ENCODE measurements at regions not wholly inside any gene's neighbourhood (a gene's known extent, or its start where the extent isn't known, plus 50 kb on each side); places are given as distances from the start of the nearest gene placed in this dataset.

DNA sequence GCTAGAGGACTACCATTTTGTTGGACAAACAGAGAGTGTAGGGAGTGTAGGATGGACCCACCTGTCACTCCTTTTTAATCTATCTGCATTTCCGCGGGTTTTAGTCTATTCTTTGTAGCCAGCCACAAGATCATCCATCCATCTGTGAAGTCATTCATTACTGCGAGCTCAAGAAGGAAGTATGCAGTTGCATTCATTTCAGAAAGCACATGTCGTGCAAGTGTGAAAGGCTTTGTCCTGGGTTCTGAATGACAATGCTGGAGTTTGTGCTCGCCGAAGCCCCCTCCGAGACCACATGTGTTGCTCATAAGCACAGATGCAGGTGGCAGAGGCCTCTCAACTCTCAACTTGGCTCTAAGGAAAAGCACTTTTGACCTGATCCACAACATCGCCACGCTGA, 70.3 kb upstream of the BASP1 start:
- no peaks in the 10 kb centered on the region for H3K36me3 ChIP-seq (replicated peaks in 1 of 2; ENCODE audit: control insufficient read depth in 2 of 2, insufficient read depth in 2 of 2, low read length in 2 of 2)
- no peak overlapping the region for H3K27ac ChIP-seq (replicated peaks; ENCODE audit: low read length)
- no peaks in the 10 kb centered on the region for H3K79me1 ChIP-seq (ENCODE audit: low read depth, low read length)
- no peak overlapping the region for H3K4ac ChIP-seq (ENCODE audit: low read length)
- H2AFZ ChIP-seq (ENCODE audit: low read length): peak overlapping the region; percentile 68
- H2BK15ac ChIP-seq (ENCODE audit: low read length): no peak overlapping the region
- no peak overlapping the region for H4K91ac ChIP-seq (ENCODE audit: low read depth, low read length, poor library complexity)
- no peak overlapping the region for H4K8ac ChIP-seq (ENCODE audit: low read depth, low read length)
- H3K9ac ChIP-seq (ENCODE audit: low read depth, low read length, poor library complexity): no peak overlapping the region
- no CpG with 5 or more reads among the region's 9 CpGs for WGBS, 2 donors (ENCODE audit: extremely low coverage in 2 of 2, insufficient read length in 2 of 2, insufficient replicate concordance in 1 of 2)
- H3K4me1 ChIP-seq (ENCODE audit: control insufficient read depth in 2 of 2, insufficient read depth in 1 of 2, low read depth in 1 of 2, low read length in 2 of 2): peaks cover 11 to 30% of the 10 kb centered on the region in 2 donors
- no peak overlapping the region for H3K23ac ChIP-seq (ENCODE audit: low read depth, low read length, poor library complexity)
- H3K4me3 ChIP-seq (ENCODE audit: low read length in 2 of 2): no peak overlapping the region
- no peak overlapping the region for H2AK5ac ChIP-seq (ENCODE audit: low read depth, low read length)
- no peak overlapping the region for H3K4me2 ChIP-seq (ENCODE audit: insufficient read depth, low read length, poor library complexity, severe bottlenecking)
- H3K9me3 ChIP-seq (replicated peaks in 1 of 2; ENCODE audit: control insufficient read depth in 2 of 2, insufficient read depth in 1 of 2, low read depth in 1 of 2, low read length in 2 of 2): no peaks in the 10 kb centered on the region
- no peak overlapping the region for H2BK12ac ChIP-seq (ENCODE audit: low read length)
- H3K14ac ChIP-seq (ENCODE audit: low read length): no peak overlapping the region
- H2BK5ac ChIP-seq (ENCODE audit: low read length): no peak overlapping the region
- no peak overlapping the region for H2BK120ac ChIP-seq (ENCODE audit: low read depth, low read length)
- no peaks in the 10 kb centered on the region for H3K27me3 ChIP-seq (ENCODE audit: control insufficient read depth in 3 of 3, insufficient read depth in 3 of 3, low read depth in 1 of 3, low read length in 3 of 3)
- no peak for DNase-seq (ENCODE audit: low spot score)
- no peak overlapping the region for H3K18ac ChIP-seq (ENCODE audit: low read length)

- H2BK120ac ChIP-seq (ENCODE audit: low read depth, low read length): no peak overlapping the region
- H3K4ac ChIP-seq (ENCODE audit: low read length): no peak overlapping the region
- H3K36me3 ChIP-seq (replicated peaks in 1 of 2; ENCODE audit: control insufficient read depth in 2 of 2, insufficient read depth in 2 of 2, low read length in 2 of 2): no peaks in the 10 kb centered on the region
- H3K23ac ChIP-seq (ENCODE audit: low read depth, low read length, poor library complexity): no peak overlapping the region
- H3K18ac ChIP-seq (ENCODE audit: low read length): no peak overlapping the region
- H2BK5ac ChIP-seq (ENCODE audit: low read length): no peak overlapping the region
- H3K9me3 ChIP-seq (replicated peaks in 1 of 2; ENCODE audit: control insufficient read depth in 2 of 2, insufficient read depth in 1 of 2, low read depth in 1 of 2, low read length in 2 of 2): no peaks in the 10 kb centered on the region
- DNase-seq (ENCODE audit: low spot score): no peak
- WGBS, 2 donors (ENCODE audit: extremely low coverage in 2 of 2, insufficient read length in 2 of 2, insufficient replicate concordance in 1 of 2): no CpG with 5 or more reads among the region's 6 CpGs
- no peak overlapping the region for H2AK5ac ChIP-seq (ENCODE audit: low read depth, low read length)
- no peak overlapping the region for H4K8ac ChIP-seq (ENCODE audit: low read depth, low read length)
- H3K4me1 ChIP-seq (ENCODE audit: control insufficient read depth in 2 of 2, insufficient read depth in 1 of 2, low read depth in 1 of 2, low read length in 2 of 2): peaks cover 14 to 32% of the 10 kb centered on the region in 2 donors
- H2BK12ac ChIP-seq (ENCODE audit: low read length): no peak overlapping the region
- no peak overlapping the region for H3K9ac ChIP-seq (ENCODE audit: low read depth, low read length, poor library complexity)
- no peaks in the 10 kb centered on the region for H3K79me1 ChIP-seq (ENCODE audit: low read depth, low read length)
- H3K4me3 ChIP-seq (ENCODE audit: low read length in 2 of 2): no peak overlapping the region
- H2AFZ ChIP-seq (ENCODE audit: low read length): peak overlapping the region; percentile 68
- no peak overlapping the region for H3K27ac ChIP-seq (replicated peaks; ENCODE audit: low read length)
- H3K14ac ChIP-seq (ENCODE audit: low read length): no peak overlapping the region
- H3K4me2 ChIP-seq (ENCODE audit: insufficient read depth, low read length, poor library complexity, severe bottlenecking): no peak overlapping the region
- H3K27me3 ChIP-seq (ENCODE audit: control insufficient read depth in 3 of 3, insufficient read depth in 3 of 3, low read depth in 1 of 3, low read length in 3 of 3): no peaks in the 10 kb centered on the region
- H4K91ac ChIP-seq (ENCODE audit: low read depth, low read length, poor library complexity): no peak overlapping the region
- H2BK15ac ChIP-seq (ENCODE audit: low read length): no peak overlapping the region
Observed at GRCh38 chr5:17147617-17148016, 69.8 kb upstream of the BASP1 start.

DNA sequence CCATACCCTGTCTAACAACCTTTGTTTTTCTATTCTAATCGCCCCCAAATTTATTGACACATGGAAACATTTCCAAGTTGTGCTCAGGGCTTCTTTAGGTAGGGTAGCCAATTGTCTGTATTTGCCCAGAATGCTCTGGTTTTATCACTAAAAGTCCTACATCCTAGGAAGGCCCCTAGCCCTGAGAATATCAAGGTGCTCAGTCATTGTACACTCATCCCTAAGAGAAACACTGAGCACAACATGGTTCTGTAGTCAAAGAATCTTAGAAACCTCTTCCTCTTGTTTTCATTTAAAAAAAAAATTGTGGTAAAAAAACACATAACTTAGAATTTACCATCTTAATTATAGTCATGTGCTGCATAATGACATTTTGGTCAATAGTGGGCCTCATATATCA, 69.0 kb upstream of the BASP1 start:
- Histone ChIP-seq H3K4me2 (ENCODE audit: insufficient read depth, low read length, poor library complexity, severe bottlenecking) (no peak overlapping the region), H3K79me1 (ENCODE audit: low read depth, low read length) (no peaks in the 10 kb centered on the region), H3K23ac (ENCODE audit: low read depth, low read length, poor library complexity) (no peak overlapping the region), H3K27ac (replicated peaks; ENCODE audit: low read length) (no peak overlapping the region), H2BK15ac (ENCODE audit: low read length) (no peak overlapping the region), H4K91ac (ENCODE audit: low read depth, low read length, poor library complexity) (no peak overlapping the region), H2AFZ (ENCODE audit: low read length) (no peak overlapping the region), H3K4me3 (ENCODE audit: low read length in 2 of 2) (no peak overlapping the region), H2AK5ac (ENCODE audit: low read depth, low read length) (no peak overlapping the region), H2BK120ac (ENCODE audit: low read depth, low read length) (no peak overlapping the region), H3K27me3 (ENCODE audit: control insufficient read depth in 3 of 3, insufficient read depth in 3 of 3, low read depth in 1 of 3, low read length in 3 of 3) (no peaks in the 10 kb centered on the region), H3K9ac (ENCODE audit: low read depth, low read length, poor library complexity) (no peak overlapping the region), H3K4ac (ENCODE audit: low read length) (no peak overlapping the region), H4K8ac (ENCODE audit: low read depth, low read length) (no peak overlapping the region), H2BK5ac (ENCODE audit: low read length) (no peak overlapping the region), H3K36me3 (replicated peaks in 1 of 2; ENCODE audit: control insufficient read depth in 2 of 2, insufficient read depth in 2 of 2, low read length in 2 of 2) (no peaks in the 10 kb centered on the region), H3K9me3 (replicated peaks in 1 of 2; ENCODE audit: control insufficient read depth in 2 of 2, insufficient read depth in 1 of 2, low read depth in 1 of 2, low read length in 2 of 2) (no peaks in the 10 kb centered on the region), H3K4me1 (ENCODE audit: control insufficient read depth in 2 of 2, insufficient read depth in 1 of 2, low read depth in 1 of 2, low read length in 2 of 2) (peaks cover 14 to 32% of the 10 kb centered on the region in 2 donors), H2BK12ac (ENCODE audit: low read length) (no peak overlapping the region), H3K14ac (ENCODE audit: low read length) (no peak overlapping the region), H3K18ac (ENCODE audit: low read length) (no peak overlapping the region)
- no peak for DNase-seq (ENCODE audit: low spot score)
- whole genome bisulfite sequencing, 2 donors (ENCODE audit: extremely low coverage in 2 of 2, insufficient read length in 2 of 2, insufficient replicate concordance in 1 of 2): no CpG with 5 or more reads among the region's 1 CpG

GRCh38 chr5:17149786-17150185, 67.6 kb upstream of the BASP1 start:
- H3K4me1 ChIP-seq (ENCODE audit: control insufficient read depth in 2 of 2, insufficient read depth in 1 of 2, low read depth in 1 of 2, low read length in 2 of 2): peaks cover 15 to 32% of the 10 kb centered on the region in 2 donors
- H2BK5ac ChIP-seq (ENCODE audit: low read length): no peak overlapping the region
- no peak overlapping the region for H3K9ac ChIP-seq (ENCODE audit: low read depth, low read length, poor library complexity)
- H3K4me2 ChIP-seq (ENCODE audit: insufficient read depth, low read length, poor library complexity, severe bottlenecking): no peak overlapping the region
- no peak overlapping the region for H3K27ac ChIP-seq (replicated peaks; ENCODE audit: low read length)
- no peaks in the 10 kb centered on the region for H3K27me3 ChIP-seq (ENCODE audit: control insufficient read depth in 3 of 3, insufficient read depth in 3 of 3, low read depth in 1 of 3, low read length in 3 of 3)
- no peak overlapping the region for H3K18ac ChIP-seq (ENCODE audit: low read length)
- H2AK5ac ChIP-seq (ENCODE audit: low read depth, low read length): no peak overlapping the region
- no peak overlapping the region for H2BK15ac ChIP-seq (ENCODE audit: low read length)
- DNase-seq (ENCODE audit: low spot score): no peak
- H3K14ac ChIP-seq (ENCODE audit: low read length): no peak overlapping the region
- H4K91ac ChIP-seq (ENCODE audit: low read depth, low read length, poor library complexity): no peak overlapping the region
- H3K23ac ChIP-seq (ENCODE audit: low read depth, low read length, poor library complexity): no peak overlapping the region
- no peak overlapping the region for H2BK12ac ChIP-seq (ENCODE audit: low read length)
- no peak overlapping the region for H2AFZ ChIP-seq (ENCODE audit: low read length)
- no peak overlapping the region for H2BK120ac ChIP-seq (ENCODE audit: low read depth, low read length)
- H3K4me3 ChIP-seq (ENCODE audit: low read length in 2 of 2): no peak overlapping the region
- H4K8ac ChIP-seq (ENCODE audit: low read depth, low read length): no peak overlapping the region
- H3K36me3 ChIP-seq (replicated peaks in 1 of 2; ENCODE audit: control insufficient read depth in 2 of 2, insufficient read depth in 2 of 2, low read length in 2 of 2): no peaks in the 10 kb centered on the region
- H3K4ac ChIP-seq (ENCODE audit: low read length): no peak overlapping the region
- H3K79me1 ChIP-seq (ENCODE audit: low read depth, low read length): no peaks in the 10 kb centered on the region
- no peaks in the 10 kb centered on the region for H3K9me3 ChIP-seq (replicated peaks in 1 of 2; ENCODE audit: control insufficient read depth in 2 of 2, insufficient read depth in 1 of 2, low read depth in 1 of 2, low read length in 2 of 2)

Data from neuronal stem cell (in vitro differentiated cells).